ENCODE measurements at regions not wholly inside any gene's neighbourhood (a gene's known extent, or its start where the extent isn't known, plus 50 kb on each side); places are given as distances from the start of the nearest gene placed in this dataset.

DNA sequence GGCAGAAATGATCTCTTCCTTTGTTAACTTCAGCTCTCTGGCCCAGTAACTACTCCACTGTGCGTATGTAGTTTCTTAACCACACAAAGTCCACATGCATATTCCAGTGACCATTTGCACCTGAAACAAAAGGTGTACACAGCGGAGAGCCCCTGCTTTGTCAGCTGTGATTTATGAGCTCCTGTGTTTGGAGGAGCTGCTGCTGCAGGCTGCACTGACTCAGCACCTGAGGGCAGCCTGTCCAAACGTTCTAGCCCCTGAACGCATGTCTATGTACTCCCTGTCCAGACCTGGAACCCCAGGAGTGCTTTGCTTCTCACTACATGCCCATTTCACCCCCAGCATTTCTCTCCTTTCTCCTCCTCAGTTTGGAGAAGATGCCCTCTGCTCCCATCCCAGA is 216.1 kb downstream of the ABCC12 start:
- peaks cover 4% of the 10 kb centered on the region for H3K27me3 ChIP-seq (ENCODE audit: control insufficient read depth, extremely low read depth, insufficient read depth, low read length)
- H3K9me1 ChIP-seq (ENCODE audit: control insufficient read depth, extremely low read depth, insufficient read depth, low read length) = no peaks in the 10 kb centered on the region
- no peak overlapping the region for H3K4me3 ChIP-seq (ENCODE audit: control insufficient read depth in 2 of 3, extremely low read depth in 1 of 3, insufficient read depth in 2 of 3, low read depth in 1 of 3, low read length in 3 of 3)
- dilution Hi-C loops (cut with MboI; ENCODE audit: extremely low pct_ligation_motif_present, low sequenced_read_pairs) = no loop called here
- H3K79me2 ChIP-seq (ENCODE audit: control insufficient read depth, insufficient read depth, low read length) = no peaks in the 10 kb centered on the region
- DNase-seq (ENCODE audit: low read depth, low spot score) (no peak), FAIRE-seq (no peak)
- H3K9ac ChIP-seq (ENCODE audit: control insufficient read depth, extremely low read depth, insufficient read depth, low read length) = no peak overlapping the region
- H3K4me2 ChIP-seq (ENCODE audit: control insufficient read depth, extremely low read depth, insufficient read depth, low read depth, low read length) = no peak overlapping the region
- no peak overlapping the region for H3K27ac ChIP-seq (ENCODE audit: control insufficient read depth, insufficient read depth, low read length)
- H4K20me1 ChIP-seq (ENCODE audit: control insufficient read depth, extremely low read depth, insufficient read depth, low read length) = no peaks in the 10 kb centered on the region
- H3K9me3 ChIP-seq (ENCODE audit: control insufficient read depth, low read depth, low read length) = no peaks in the 10 kb centered on the region
- no peak overlapping the region for H2AFZ ChIP-seq (ENCODE audit: control insufficient read depth, low read length)
- no peaks in the 10 kb centered on the region for H3K36me3 ChIP-seq (ENCODE audit: control insufficient read depth in 2 of 2, extremely low read depth in 1 of 2, insufficient read depth in 2 of 2, low read length in 2 of 2)
- TF ChIP-seq EZH2 (IDR thresholded peaks at IDR 0.05; ENCODE audit: low read length) = no peak
- TF ChIP-seq, protein P1, sequence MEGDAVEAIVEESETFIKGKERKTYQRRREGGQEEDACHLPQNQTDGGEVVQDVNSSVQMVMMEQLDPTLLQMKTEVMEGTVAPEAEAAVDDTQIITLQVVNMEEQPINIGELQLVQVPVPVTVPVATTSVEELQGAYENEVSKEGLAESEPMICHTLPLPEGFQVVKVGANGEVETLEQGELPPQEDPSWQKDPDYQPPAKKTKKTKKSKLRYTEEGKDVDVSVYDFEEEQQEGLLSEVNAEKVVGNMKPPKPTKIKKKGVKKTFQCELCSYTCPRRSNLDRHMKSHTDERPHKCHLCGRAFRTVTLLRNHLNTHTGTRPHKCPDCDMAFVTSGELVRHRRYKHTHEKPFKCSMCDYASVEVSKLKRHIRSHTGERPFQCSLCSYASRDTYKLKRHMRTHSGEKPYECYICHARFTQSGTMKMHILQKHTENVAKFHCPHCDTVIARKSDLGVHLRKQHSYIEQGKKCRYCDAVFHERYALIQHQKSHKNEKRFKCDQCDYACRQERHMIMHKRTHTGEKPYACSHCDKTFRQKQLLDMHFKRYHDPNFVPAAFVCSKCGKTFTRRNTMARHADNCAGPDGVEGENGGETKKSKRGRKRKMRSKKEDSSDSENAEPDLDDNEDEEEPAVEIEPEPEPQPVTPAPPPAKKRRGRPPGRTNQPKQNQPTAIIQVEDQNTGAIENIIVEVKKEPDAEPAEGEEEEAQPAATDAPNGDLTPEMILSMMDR (optimal IDR thresholded peaks at IDR 0.05 in 1 of 3, IDR thresholded peaks at IDR 0.05 in 1 of 3, conservative IDR thresholded peaks at IDR 0.05 in 1 of 3; ENCODE audit: extremely low read depth in 1 of 3, insufficient read depth in 2 of 3, low read length in 3 of 3) = peak in 1 of 3 experiments; percentile 51
- no peaks in the 10 kb centered on the region for H3K4me1 ChIP-seq (ENCODE audit: control insufficient read depth, extremely low read depth, insufficient read depth, low read length)

DNA sequence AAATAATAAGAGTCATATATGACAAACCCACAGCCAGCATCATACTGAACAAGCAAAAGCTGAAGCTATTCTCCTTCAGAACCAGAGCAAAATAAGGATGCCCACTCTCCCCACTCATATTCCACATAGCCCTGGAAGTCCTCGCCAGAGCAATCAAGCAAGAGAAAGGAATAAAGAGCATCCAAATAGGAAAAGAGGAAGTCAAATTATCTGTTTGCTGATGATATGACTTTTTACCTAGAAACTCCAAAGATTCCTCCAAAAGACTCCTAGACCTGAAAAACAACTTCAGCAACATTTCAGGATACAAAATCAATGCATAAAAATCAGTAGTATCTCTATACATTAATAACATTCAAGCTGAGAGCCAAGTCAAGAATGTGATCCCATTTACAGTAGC is 217.5 kb downstream of the ABCC12 start:
- H3K9me1 ChIP-seq (ENCODE audit: control insufficient read depth, extremely low read depth, insufficient read depth, low read length) = no peaks in the 10 kb centered on the region
- H4K20me1 ChIP-seq (ENCODE audit: control insufficient read depth, extremely low read depth, insufficient read depth, low read length) = no peaks in the 10 kb centered on the region
- FAIRE-seq = no peak
- no peak overlapping the region for H3K9ac ChIP-seq (ENCODE audit: control insufficient read depth, extremely low read depth, insufficient read depth, low read length)
- no peak overlapping the region for H3K4me2 ChIP-seq (ENCODE audit: control insufficient read depth, extremely low read depth, insufficient read depth, low read depth, low read length)
- no peak for DNase-seq (ENCODE audit: low read depth, low spot score)
- dilution Hi-C loops (cut with MboI; ENCODE audit: extremely low pct_ligation_motif_present, low sequenced_read_pairs) = no loop called here
- H3K9me3 ChIP-seq (ENCODE audit: control insufficient read depth, low read depth, low read length) = no peaks in the 10 kb centered on the region
- TF ChIP-seq, protein P1 (optimal IDR thresholded peaks at IDR 0.05 in 1 of 3, IDR thresholded peaks at IDR 0.05 in 1 of 3, conservative IDR thresholded peaks at IDR 0.05 in 1 of 3; ENCODE audit: extremely low read depth in 1 of 3, insufficient read depth in 2 of 3, low read length in 3 of 3) = no peak
- TF ChIP-seq EZH2 (IDR thresholded peaks at IDR 0.05; ENCODE audit: low read length) = no peak
- H2AFZ ChIP-seq (ENCODE audit: control insufficient read depth, low read length) = no peak overlapping the region
- no peaks in the 10 kb centered on the region for H3K4me1 ChIP-seq (ENCODE audit: control insufficient read depth, extremely low read depth, insufficient read depth, low read length)
- H3K79me2 ChIP-seq (ENCODE audit: control insufficient read depth, insufficient read depth, low read length) = no peaks in the 10 kb centered on the region
- no peak overlapping the region for H3K4me3 ChIP-seq (ENCODE audit: control insufficient read depth in 2 of 3, extremely low read depth in 1 of 3, insufficient read depth in 2 of 3, low read depth in 1 of 3, low read length in 3 of 3)
- H3K27me3 ChIP-seq (ENCODE audit: control insufficient read depth, extremely low read depth, insufficient read depth, low read length) = peaks cover 4% of the 10 kb centered on the region
- no peaks in the 10 kb centered on the region for H3K36me3 ChIP-seq (ENCODE audit: control insufficient read depth in 2 of 2, extremely low read depth in 1 of 2, insufficient read depth in 2 of 2, low read length in 2 of 2)
- no peak overlapping the region for H3K27ac ChIP-seq (ENCODE audit: control insufficient read depth, insufficient read depth, low read length)
